ENCODE measurements at regions not wholly inside any gene's neighbourhood (a gene's known extent, or its start where the extent isn't known, plus 50 kb on each side); places are given as distances from the start of the nearest gene placed in this dataset.
"Not testable (repeated sequence)": the region's sequence is repeated elsewhere in the genome, so short reads cannot be mapped to it uniquely, and the experiment has no call there.

DNA sequence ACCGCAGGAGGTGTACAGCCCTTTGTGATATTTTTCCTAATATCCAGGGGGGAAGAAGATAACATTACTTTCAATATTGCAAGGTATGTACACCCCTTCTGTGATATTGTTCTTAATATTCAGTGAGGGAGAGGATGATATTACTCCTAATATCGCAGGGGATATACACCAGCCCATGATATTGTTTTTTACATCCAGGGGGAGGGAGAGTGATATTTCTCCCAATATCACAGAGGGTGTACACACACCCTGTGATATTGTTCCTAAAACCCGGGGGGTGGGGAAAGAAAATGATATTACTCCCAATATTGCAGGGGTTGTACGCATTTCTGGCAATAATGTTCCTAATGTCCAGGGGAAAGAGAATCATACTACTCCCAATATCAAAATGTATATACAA is 58.0 kb upstream of the SLC25A48 start:
- DNase-seq (ENCODE audit: low read depth in 2 of 2), result no peak

GRCh38 chr5:135761746-135762145 is 72.7 kb upstream of the SLC25A48 start:
- no peak for DNase-seq (ENCODE audit: low read depth in 2 of 2)

- DNase-seq (ENCODE audit: low read depth in 2 of 2), result no peak
These were observed 75.2 kb upstream of the SLC25A48 start for GRCh38 chr5:135759149-135759784.

- DNase-seq (ENCODE audit: low read depth in 2 of 2), result no peak
These were observed 80.5 kb upstream of the SLC25A48 start for GRCh38 chr5:135753990-135754389.

- no peak for DNase-seq (ENCODE audit: low read depth in 2 of 2)
These were observed 84.0 kb upstream of the SLC25A48 start for GRCh38 chr5:135750506-135750905.

DNA sequence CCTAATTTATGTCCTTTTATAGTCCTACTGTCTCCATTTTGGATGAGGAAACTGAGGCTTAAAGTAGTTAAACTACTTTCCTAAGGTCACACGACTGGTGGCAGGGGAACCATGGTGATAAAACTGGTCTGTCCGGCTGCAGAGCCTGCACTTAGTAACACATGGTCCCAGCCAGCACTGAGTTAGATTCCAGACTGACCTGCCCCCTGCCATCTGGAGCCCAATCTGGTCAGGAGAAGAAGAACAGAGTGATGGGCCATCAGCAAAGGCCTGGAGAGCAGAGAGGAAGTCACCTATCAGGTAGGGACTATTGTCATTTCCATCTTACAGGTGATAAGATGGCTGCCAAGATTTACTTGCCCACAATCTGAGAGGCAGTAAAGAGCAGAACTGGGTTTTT is 86.6 kb upstream of the SLC25A48 start:
- DNase-seq (ENCODE audit: low read depth in 2 of 2), result no peak

DNA sequence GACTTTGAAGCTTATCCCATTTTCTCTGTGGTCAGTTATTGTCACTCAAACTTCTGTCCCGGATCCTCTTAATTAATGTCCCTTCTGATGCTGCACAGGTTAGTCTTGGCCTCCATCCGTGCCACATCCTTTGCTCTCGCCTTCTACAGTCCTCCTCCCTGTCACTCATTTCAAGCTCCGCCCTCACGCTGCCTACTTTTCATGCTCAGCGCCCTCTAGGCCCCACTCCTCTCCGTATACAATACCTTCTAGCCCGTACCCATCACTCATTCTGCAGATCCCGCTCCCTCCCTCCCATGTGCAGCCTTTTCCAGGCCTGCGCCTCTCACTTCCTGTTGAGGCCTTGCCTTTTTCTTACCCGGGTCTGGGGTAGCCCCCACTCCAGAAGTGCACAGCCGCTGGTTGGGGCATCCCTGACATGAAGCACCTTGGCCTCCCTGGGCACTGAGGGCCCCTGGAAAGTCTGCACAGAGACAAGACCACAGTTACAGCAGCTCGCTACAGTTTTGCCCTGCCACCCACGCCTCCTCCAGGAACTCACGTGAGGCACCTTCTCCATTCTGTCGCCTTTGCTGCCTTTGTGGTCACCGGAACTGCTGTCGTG is 88.5 kb upstream of the SLC25A48 start:
- DNase-seq (ENCODE audit: low read depth in 2 of 2), result no peak

GRCh38 chr5:135743705-135744411 is 90.6 kb upstream of the SLC25A48 start:
- DNase-seq (ENCODE audit: low read depth in 2 of 2), result no peak

- no peak for DNase-seq (ENCODE audit: low read depth in 2 of 2)
These were observed 91.3 kb upstream of the SLC25A48 start for GRCh38 chr5:135743181-135743580.

- DNase-seq (ENCODE audit: low read depth in 2 of 2), result not testable (repeated sequence)
These were observed 92.2 kb upstream of the SLC25A48 start for GRCh38 chr5:135742240-135742639.

- DNase-seq (ENCODE audit: low read depth in 2 of 2), result no peak
These were observed 93.4 kb upstream of the SLC25A48 start for GRCh38 chr5:135741040-135741439.

DNA sequence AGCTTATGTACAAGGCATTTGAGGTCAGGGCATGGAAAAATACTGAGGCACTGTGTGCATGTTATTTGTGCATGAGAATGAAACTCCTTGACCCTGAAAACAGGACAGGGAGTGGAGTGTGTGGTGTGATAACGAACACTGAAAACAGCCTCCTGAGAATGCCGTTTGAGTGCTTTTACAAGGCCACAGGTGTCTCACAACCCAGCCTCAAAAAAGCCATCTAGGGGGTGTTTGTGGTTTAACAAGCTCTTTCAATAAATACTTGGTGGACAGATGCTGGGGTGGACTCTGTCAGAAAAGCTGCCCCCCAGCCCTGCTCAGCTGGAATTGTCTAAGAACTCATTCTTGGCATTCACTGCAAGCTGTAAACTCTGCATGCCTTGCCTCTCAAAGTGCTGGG is 94.0 kb upstream of the SLC25A48 start:
- no peak for DNase-seq (ENCODE audit: low read depth in 2 of 2)

DNA sequence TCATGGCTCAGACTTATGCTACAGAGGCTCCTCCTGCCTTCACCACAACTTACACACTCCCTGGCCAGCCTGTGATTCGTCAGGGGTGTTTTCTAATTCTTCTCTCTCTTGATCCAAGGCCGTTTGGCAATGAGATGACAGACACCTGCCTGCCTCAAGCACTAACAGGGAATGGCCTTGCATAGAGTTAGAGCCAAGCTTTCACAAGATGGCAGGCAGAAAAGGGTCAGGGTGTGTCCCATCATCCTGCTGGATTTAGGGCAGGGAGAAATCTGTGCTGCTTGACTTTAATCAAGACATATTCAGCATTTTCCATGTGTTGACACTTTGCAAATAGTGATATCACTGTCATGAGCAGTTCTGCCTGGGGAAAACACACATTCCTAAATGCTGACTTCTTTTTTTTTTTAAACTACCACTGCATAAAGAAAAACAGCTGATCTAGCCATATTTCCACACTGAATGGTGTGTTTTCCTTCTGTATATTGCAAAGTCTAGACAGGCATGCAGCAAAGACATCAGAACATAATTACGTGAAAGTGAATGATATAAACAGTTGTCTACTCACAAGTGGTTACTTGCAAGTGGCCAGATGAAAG is 95.0 kb upstream of the SLC25A48 start:
- DNase-seq (ENCODE audit: low read depth in 2 of 2), result peak; percentile 33 to 35

DNA sequence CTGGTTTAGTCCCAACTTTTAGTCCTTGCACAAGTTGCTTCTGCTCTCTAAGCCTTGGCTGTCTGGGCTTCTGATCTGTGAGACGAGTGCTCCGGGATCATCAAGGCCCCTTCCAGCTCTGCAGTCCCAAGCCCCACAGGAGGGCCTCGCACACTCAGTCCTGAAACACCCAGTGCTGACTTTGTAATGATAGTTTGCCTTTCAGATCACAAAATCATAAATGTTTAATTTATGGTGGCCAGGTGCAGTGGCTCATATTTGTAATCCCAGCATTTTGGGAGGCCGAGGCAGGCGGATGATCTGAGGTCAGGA is 95.9 kb upstream of the SLC25A48 start:
- DNase-seq (ENCODE audit: low read depth in 2 of 2), result no peak

DNA sequence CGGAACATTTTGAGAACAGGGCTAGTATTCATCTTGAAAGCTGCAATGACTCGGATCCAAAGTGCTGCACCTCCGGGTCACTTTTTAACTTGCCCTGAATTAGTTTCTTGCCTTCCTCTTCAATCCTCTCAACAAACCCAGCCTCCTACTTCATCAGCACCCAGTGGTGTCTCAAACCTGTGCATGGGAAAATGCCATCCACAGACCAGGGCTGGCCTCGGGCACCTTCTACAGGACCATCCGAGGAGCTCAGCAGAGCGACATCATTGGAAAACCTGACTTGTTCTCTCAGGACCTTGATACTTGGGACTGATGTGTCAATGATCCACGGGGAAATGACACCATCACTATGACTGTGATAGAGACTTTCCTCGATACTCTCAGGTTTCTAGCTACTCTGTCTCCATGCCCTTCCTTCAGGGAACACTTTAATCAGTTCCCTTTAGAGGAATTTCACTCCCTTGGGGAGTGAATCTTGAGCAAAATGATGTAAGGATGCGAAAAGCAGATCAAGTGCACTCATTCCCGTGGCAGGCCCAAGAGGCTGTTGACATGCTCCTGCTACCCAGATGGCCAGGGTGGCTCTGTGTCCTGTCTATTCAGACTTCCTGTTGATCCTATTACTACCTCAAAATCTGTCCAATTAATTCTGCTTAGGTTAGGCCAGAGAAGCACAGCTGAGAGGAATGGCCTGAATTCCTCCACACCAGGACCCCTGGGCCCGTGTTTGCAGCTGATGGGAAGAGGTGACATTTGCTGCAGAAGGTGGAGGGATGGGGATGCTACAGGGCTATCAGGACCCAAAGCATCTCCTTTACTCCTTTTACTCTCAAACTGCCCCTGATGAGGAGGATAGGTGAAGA is 96.5 kb upstream of the SLC25A48 start:
- DNase-seq (ENCODE audit: low read depth in 2 of 2), result no peak

DNA sequence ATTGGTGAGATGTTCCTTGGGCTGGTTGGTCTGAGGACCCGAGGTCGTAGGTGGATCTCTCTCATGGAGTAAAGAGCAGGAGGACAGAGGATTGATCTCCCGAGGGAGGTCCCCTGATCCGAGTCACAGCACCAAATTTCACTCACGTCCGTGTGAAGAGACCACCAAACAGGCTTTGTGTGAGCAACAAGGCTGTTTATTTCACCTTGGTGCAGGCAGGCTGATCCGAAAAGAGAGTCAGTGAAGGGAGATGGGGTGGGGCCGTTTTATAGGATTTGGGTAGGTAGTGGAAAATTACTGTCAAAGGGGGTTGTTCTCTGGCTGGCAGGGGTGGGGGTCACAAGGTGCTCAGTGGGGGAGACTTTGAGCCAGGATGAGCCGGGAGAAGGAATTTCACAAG is 97.5 kb upstream of the SLC25A48 start:
- not testable (repeated sequence) for DNase-seq (ENCODE audit: low read depth in 2 of 2)

DNA sequence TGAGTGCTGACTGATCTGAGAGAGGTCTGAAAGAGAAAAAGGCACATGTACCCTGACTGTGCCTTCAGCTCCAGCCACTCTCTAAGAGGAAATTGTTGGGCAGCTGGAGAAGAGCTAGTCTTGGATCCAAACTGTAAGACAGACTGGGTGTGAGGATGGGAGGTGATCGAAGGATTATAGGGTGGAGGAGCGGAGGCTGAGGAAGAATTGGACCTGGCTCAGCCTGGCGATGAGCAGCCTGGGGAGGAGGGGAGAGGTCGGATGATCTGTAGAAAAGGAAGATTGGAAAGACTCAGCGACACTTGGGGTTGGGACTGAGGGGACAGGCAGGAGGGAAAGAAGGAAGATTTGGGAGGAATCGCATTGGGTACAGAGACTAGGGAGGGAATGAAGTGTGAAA is 98.6 kb upstream of the SLC25A48 start:
- DNase-seq (ENCODE audit: low read depth in 2 of 2), result no peak

DNA sequence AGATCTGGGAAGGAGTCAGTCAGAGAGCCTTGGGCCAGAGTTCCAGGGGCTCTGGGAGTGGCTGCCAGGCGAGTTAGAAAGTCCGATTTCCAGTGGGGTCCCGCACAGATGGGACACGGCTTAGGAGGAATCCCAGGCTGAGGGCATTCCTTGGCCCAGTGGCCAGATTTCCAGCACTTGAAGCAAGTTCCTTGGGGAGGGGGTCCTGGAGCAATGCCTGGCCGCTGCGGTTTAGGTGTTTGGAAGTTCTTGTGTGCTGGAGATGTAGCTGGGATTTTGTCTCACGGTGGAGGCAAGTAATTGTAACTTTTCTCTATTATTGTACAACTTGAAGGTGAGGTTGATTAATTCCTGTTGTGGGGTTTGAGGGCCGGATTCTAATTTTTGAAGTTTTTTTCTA is 99.5 kb upstream of the SLC25A48 start:
- not testable (repeated sequence) for DNase-seq (ENCODE audit: low read depth in 2 of 2)

- DNase-seq (ENCODE audit: low read depth in 2 of 2), result not testable (repeated sequence)
These were observed 103.4 kb upstream of the SLC25A48 start for GRCh38 chr5:135731034-135731433.

- DNase-seq (ENCODE audit: low read depth in 2 of 2), result not testable (repeated sequence)
These were observed 104.3 kb upstream of the SLC25A48 start for GRCh38 chr5:135730161-135730560.

- DNase-seq (ENCODE audit: low read depth in 2 of 2), result peak in 1 of 2 experiments; percentile 37
These were observed 105.1 kb upstream of the SLC25A48 start for GRCh38 chr5:135729321-135729786.

GRCh38 chr5:135724617-135725016 is 109.8 kb upstream of the SLC25A48 start:
- no peak for DNase-seq (ENCODE audit: low read depth in 2 of 2)

All from fibroblast of skin of left biceps (primary cell).